Loucy (cell line): ENCODE measurements at regions not wholly inside any gene's neighbourhood (a gene's known extent, or its start where the extent isn't known, plus 50 kb on each side); places are given as distances from the start of the nearest gene placed in this dataset.

ENCODE experiments used
- EZH2phosphoT487 ChIP-seq: fragments of 200-600 bp; IDR thresholded peaks from 2 replicates; pipeline ENCODE4 v1.6.1; 2018; ENCODE audit warnings: antibody characterized with exemption, mild to moderate bottlenecking, moderate library complexity, borderline replicate concordance
- TF ChIP-seq, protein P1 (sequence below): fragments of 200-600 bp; sonication (generic); conservative IDR thresholded peaks from 2 replicates; pipeline ENCODE4 v1.5.1; 2014; ENCODE audit warnings: mild to moderate bottlenecking, antibody characterized with exemption, low read length

DNA sequence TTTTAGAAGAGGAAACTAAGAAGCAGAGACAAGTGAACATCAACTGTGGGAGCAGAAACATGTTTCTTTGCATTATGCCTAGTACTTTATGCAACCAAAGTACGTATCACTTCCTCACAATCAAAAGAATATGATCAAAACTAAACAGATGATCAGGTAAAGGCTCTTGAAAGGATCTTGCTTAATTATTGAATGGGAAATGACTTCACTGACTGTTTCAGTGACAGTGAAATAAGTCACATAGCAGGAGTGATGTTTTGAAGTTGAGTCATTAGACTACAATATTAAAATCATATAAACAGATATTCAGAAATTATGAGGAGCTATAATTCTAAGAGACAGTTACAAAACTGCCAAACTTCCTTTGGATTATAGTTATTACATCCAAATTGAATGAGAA, 527.3 kb downstream of the MTRR start:
- TF ChIP-seq, protein P1, sequence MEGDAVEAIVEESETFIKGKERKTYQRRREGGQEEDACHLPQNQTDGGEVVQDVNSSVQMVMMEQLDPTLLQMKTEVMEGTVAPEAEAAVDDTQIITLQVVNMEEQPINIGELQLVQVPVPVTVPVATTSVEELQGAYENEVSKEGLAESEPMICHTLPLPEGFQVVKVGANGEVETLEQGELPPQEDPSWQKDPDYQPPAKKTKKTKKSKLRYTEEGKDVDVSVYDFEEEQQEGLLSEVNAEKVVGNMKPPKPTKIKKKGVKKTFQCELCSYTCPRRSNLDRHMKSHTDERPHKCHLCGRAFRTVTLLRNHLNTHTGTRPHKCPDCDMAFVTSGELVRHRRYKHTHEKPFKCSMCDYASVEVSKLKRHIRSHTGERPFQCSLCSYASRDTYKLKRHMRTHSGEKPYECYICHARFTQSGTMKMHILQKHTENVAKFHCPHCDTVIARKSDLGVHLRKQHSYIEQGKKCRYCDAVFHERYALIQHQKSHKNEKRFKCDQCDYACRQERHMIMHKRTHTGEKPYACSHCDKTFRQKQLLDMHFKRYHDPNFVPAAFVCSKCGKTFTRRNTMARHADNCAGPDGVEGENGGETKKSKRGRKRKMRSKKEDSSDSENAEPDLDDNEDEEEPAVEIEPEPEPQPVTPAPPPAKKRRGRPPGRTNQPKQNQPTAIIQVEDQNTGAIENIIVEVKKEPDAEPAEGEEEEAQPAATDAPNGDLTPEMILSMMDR: no peak
- no peak for TF ChIP-seq EZH2phosphoT487
